ENCODE measurements at regions not wholly inside any gene's neighbourhood (a gene's known extent, or its start where the extent isn't known, plus 50 kb on each side); places are given as distances from the start of the nearest gene placed in this dataset.

DNA sequence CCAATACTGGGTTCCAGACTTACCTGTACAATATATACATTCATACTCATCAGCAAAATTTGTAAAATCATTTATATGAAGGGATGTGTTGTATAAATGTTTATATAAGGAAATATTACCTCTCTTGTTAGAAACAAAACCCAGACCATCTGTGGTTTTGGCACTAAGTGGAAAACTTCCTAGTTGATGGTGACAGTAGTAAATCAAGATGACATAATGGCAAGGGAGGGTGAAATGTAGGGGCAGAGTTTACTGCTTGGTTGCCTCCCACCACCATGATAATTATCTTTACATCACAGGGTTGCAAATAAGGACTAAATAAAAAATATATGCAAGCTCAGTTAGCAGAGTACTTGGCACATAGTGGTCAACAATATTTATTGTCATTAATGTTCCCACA is 365.3 kb upstream of the TEX13C start:
- TF ChIP-seq, protein P1, sequence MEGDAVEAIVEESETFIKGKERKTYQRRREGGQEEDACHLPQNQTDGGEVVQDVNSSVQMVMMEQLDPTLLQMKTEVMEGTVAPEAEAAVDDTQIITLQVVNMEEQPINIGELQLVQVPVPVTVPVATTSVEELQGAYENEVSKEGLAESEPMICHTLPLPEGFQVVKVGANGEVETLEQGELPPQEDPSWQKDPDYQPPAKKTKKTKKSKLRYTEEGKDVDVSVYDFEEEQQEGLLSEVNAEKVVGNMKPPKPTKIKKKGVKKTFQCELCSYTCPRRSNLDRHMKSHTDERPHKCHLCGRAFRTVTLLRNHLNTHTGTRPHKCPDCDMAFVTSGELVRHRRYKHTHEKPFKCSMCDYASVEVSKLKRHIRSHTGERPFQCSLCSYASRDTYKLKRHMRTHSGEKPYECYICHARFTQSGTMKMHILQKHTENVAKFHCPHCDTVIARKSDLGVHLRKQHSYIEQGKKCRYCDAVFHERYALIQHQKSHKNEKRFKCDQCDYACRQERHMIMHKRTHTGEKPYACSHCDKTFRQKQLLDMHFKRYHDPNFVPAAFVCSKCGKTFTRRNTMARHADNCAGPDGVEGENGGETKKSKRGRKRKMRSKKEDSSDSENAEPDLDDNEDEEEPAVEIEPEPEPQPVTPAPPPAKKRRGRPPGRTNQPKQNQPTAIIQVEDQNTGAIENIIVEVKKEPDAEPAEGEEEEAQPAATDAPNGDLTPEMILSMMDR (IDR thresholded peaks at IDR 0.05; ENCODE audit: insufficient read depth, low read length): no peak
- no peak for TF ChIP-seq POLR2AphosphoS5 (IDR thresholded peaks at IDR 0.05; ENCODE audit: low read depth)

Measured in HL-60 (cell line).